HuH-7 (cell line): ENCODE measurements at regions not wholly inside any gene's neighbourhood (a gene's known extent, or its start where the extent isn't known, plus 50 kb on each side); places are given as distances from the start of the nearest gene placed in this dataset.
"Not testable (repeated sequence)": the region's sequence is repeated elsewhere in the genome, so short reads cannot be mapped to it uniquely, and the experiment has no call there.

Experiments used
- DNase-seq: peaks from one replicate; pipeline ENCODE4 v3.0.0; 2011; ENCODE audit warnings: low spot score

DNA sequence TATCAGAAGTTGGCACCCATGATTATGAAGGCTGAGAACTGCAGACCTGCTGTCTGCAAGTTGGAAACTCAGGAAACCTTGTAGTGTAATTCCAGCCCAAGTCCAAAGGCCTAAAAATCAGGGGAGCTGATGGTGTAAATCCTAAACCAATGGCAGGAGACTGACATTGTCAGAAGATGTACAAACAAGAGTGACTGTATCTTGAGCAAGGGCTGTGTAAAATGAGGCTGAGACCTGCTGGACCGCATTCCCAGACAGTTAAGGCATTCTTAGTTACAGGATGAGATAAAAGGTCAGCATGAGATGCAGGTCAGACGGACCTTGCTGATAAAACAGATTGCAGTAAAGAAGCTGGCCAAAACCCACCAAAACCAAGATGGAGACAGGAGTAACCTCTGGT lies 147.7 kb downstream of the COG6 start:
- no peak for DNase-seq

DNA sequence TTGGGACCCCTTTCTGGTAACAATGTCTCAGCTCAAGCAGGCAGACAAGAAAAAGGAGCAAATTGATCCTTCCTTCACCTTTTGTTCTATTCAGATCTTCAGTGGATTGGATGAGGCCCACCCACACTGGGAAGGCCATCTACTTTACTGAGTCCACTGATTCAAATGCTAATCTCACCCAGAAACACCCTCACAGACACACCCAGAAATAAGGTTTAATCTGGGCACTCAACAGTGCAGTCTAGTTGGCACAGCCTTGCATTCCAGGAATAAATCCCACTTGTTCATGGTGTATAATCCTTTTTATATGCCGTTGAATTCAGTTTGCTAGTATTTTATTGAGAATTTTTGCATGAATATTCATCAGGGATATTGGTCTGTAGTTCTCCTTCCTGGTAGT lies 148.4 kb downstream of the COG6 start:
- DNase-seq = no peak

DNA sequence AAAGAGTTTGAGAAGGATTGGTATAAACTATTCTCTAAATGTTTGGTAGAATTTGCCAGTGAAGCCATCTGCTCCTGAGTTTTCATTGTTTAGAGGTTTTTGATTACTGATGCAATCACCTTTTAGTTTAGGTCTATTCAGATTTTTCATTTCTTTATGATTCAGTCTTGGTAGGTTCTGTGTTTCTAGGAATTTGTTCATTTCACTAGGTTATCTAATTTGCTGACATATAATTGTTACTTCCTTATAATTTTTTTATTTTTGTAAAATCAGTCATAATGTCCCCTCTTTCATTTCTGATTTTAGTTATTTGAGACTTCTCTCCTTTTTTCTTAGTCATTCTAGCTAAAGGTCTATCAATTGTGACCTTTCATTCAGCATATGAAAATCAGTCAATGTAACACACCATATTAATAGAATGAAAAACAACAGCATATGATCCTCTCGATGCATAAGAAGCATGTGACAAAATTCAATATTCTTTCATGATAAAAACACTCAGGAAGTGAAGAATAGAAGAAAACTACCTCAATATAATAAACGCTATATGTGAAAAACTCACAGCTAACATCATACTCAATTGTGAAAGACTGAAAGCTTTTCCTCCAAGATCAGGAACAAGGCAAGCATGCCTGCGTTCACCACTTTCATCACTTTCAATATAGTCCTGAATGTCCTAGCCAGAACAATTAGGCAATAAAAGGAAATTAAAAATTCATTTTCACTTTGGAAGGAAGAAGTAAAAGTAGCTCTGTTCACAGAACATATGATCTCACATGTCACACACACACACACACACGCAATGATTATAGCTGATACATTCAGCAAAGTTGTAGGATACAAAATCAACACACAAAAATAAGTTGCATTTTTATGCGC lies 149.1 kb downstream of the COG6 start:
- no peak for DNase-seq

DNA sequence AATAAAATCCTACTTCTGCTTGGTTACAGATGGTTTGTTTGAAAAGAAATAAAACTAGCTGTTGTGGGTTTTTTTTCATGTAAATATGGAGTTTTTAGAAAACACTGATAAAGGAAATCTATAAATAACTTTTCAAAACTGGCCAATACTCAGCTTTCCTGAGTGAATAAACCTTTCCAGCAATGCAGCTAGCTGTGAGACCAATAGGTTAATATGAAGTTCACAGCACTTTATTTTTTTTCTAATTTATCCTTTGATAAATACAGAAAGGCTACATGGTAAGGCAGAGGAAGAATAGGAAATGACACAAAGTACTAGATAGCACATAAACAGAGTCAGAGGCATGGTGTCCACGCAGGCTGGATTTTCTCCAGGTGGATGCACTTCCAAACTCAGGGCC lies 154.0 kb downstream of the COG6 start:
- no peak for DNase-seq

DNA sequence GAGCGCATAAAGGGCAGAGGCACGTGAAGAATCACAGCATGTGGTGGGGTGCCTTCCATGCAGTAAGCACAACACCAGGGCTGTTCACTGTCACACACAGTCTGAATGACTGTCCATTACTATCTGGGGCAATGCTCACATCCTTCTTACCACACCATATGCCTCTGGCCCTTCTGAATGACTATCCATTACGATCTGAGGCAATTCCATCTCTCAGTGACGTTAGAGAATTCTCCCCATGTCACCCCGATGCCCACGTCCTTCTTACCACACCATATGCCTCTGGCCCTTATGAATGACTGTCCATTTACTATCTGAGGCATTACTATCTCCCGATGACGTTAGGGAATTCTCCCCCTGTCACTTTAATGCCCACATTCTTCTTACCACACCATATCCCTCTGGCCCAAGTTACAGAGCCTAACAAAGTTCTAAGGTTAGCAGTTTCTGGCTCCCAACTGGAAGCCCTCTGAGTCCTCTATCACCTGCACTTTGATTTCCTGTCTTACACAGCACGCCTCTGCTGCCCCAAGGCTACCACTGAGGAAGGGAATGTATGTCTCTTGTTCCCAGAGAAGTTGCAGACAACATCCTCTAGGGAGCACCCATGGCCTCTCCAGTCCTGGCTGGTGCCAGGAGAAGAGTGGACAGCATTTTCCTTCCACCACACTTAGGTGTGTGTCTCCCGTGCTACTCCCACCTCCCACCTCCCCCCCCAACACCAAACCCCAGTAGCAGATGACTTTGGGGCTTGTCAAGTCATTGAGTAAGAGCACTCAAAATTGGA lies 154.8 kb downstream of the COG6 start:
- no peak for DNase-seq

DNA sequence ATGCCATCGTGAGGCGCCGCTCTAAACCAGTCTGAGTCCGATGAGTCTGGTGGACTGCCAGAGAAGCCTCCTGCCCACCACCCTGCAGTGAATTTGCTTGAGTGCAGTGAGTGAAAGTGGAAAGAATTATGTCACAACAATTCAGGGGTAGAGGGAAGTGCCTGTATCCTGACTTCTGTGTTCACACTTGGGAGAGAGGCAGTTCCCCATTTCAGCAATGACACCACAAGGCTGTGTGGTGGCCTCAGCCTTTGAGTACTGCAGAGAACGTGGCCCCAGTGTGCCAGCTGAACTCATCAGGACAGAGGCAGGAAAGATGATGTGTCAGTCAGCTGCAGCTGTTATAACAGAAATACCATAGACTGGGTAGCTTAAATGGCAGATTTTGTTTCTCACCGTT lies 155.6 kb downstream of the COG6 start:
- DNase-seq = no peak

DNA sequence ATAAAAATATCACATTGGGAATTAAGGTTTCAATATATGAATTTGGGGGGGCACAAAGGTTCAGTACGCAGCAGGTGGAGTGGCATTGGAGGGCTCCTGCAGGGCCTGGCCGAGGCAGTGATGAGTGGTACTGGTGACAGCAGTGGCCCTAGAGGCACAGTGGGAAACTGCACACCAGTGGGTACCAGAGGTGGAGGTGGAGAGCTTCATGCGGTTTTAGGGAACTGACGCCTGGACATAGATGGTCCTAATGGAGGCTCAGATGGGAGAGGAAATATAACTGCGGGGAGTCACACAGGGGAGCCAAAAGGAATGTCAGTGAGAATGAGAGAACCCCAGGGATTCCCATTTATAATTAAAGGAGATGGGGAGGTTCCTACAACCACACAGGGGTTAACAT lies 156.2 kb downstream of the COG6 start:
- DNase-seq = peak; percentile 4

DNA sequence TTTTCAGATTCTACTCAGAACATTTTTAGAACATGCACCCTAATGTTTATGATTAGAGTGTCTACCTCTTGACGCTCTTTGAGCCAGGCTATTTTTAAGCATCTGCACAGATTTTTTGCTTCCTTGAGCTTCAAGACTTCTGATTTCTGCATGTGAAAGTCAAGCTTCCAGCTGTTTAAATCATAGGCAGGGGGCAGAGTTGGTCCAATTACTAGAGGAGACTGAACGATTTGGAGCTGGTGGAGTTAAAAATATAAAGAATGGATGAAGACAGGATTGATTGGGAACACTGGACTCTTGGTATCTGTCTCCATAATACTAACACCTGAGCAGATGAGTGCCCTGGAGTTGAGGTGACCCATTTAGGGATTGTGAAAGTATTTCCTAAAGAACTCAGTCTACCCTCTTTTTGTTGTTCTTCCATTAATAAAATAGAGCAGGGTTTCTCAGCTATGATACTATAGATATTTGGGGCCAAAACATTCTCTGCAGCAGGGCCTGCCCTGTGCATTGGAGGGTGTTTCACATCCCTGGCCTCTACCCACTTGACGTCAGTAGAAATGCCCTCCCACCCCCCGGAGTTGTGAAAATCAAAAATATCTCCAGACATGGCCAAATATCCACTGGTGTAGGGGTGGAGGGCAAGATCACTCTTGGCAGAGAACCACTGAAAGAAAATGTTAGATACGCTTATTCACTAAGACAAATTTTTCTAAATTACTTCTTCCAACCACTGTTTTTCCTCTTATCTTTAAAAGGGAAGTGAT lies 160.1 kb downstream of the COG6 start:
- DNase-seq = no peak

DNA sequence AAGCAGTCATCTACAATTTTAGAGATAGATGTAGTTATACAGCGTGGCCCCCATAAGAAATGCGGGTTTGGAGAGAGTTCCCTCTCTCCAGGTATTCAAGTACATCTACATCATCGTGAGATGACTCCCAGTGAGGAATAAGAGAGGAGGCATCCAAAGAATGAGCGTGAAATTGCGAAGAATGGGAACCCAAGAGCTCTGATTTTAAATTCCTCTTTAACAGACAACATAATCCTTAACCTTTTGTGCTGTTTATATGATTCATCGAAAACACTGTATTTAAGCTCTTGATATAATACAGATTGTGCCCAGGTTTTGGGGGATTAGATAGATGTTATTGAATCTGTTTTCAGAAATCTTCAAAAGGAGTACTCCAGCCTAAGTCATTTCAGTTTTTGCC lies 161.5 kb downstream of the COG6 start:
- no peak for DNase-seq

DNA sequence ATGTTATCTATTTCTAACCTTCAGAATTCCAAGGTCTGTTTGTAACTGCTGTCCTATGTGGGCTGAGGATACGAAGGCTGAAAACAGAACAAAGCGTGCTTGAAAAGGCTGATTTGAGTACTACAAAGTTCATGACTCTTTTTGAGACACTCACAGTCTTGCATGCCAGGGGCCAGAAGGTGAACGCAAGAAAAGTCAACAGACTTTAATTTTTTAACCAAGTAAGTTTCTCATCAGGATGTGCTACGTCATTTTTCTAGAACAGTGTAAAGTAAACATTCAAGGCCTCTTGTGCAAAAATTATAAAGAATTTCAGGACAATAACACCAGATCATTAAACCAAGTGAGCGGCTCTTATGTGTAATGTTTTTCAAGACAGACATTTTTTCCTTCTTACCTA lies 163.5 kb downstream of the COG6 start:
- DNase-seq = no peak

DNA sequence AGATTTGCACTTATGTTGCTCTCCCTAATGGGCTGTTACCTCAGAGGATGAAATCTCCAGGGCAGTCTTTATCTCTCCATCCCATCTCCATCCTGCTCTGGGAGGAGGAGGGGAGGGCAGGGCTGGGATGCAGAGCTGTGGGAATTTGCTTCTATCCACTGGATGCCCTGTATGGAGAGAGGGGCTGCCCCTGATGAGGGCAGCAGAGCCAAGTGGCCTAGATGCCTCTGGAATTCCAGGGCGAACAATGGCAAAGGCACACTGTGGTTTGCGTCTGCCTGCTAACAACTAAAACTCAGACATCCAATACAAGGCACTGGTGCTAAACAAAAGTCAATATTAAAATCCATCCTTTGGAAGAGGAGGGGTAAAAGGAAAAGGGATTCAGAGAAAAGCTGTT lies 165.1 kb downstream of the COG6 start:
- no peak for DNase-seq

DNA sequence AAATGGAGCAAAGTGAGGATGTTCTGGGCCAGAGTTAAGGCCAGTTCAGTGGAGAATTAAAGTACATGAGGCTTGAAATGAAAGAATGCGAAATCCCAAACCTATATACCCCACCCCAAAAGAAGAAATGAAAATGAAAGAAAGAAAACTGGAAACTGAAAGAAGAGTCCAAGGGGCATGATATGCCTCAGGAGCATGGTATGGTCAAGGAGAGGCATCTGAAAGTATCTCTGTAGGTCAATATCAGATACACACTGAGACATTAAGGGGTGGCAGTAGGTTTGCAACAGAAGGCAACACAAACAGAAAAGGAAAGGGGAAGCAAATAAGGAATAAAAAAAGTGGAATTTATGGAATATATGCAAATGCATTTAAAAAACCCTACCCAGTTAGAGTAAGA lies 166.5 kb downstream of the COG6 start:
- DNase-seq = no peak

DNA sequence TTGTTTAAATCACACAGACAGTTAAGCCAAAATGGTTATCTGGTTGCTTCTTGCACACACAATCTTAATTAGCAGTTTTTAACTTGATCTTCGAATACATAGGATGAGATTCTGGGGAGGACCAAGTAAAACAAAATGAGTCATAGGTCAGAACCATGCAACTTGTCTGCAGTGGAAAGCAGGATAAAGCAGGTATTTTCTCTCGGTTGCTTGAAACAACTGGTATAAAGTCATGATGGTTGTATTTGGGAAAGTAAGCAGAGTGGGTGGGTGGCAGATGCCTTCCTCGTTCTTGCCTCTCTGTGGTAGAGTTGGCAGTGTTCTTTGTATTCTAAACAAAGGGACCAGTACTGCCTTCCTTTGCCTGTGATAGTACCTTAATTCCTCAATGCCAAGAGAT lies 167.0 kb downstream of the COG6 start:
- no peak for DNase-seq

DNA sequence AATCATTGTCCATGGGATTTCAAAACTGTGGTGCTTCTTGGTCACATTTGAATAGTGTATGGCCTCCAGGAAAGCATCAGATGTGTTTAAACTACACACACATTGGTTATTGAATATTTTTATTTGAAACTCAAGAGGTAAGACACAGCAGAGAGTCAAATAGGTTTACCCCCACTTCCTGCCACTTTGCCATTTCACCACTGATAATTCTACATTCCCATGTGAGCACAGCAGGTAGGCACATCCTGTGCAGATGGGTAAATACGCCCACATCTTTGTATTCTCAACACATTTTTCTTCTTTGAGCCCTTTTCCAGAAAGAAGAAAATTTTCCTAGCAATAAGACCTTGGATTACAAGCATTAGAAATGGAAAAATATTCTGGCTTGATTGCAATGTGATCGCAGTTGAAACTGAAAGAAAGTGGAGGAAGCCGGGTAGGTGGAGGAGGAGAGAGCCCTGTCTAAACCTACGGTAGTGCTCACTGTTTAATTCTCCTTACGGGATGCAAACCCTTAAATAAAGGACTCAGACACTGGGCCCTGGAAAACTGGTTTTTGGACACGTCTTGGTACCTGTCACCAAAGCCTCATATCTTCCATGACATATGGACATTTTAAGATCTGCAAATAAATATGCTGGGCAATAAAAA lies 167.7 kb downstream of the COG6 start:
- DNase-seq = no peak

DNA sequence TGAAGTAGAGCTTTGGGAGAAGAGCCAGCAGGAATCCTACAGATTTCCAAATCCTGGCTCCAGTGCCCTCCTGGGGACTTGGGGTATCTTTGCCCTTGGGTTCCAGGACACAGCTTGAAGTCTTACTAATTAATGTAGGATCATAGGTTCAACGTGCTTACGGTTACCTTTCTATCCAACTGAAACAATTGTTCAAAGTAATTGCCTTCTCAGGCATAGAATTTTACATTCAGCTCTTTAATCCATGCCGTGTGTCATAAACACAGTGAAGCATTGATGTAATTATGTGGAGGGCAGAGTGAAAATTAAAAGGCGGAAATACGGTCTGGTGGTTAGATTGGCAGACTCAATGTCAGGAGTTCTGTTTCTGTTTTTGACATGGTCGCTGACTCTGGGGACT lies 170.4 kb downstream of the COG6 start:
- DNase-seq = no peak

DNA sequence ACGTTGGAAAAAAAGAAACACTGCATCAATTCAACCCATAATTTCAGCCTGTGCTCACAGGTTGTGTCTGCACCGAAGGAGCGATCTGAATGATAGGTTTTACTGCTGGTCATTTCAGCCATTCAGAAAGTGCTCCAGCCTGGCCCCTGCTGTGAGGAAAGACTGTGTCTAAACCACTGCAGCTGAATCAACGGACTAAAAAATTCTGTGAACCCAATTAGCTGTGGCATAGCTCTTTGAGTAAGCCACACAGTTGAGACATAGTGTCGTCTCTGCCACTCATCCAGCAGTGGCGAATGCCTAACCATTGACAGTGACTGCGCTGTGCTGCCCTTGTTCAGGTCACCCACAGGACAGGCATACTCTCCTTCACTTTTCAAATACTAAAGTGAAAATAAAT lies 179.8 kb downstream of the COG6 start:
- no peak for DNase-seq

DNA sequence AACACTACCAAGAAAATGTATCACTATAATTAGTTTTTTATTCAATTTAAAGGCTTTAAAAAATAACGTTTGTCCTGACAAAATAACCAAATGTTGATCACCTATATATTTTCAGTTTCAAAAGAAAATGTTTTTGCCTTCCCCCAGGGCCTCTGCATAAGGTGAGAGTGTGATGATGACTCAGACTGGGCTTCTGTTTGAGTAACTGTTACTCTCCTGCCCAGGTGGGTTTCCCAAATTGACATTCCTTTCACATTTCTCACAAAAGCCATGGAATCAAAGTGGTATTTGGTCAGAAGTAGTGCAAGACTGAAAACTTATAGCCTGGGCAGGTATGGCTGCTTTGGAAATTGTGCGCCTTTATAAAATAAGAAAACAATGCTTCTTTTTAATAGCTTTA lies 180.6 kb downstream of the COG6 start:
- DNase-seq = no peak

DNA sequence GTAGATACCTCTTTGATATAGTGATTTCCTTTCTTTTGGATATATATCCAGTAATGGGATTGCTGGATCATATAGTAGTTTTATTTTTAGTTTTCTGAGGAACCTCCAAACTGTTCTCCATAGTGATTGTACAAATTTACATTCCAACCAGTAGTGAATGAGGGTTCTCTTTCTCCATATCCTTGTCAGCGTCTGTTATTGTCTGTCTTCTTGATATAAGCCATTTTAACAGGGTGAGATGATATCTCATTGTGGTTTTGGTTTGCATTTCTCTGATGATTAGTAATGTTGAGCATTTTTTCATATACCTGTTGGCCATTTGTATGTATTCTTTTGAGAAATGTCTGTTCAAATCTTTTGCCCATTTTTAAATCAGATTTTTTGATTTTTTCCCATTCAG lies 182.4 kb downstream of the COG6 start:
- not testable (repeated sequence) for DNase-seq

DNA sequence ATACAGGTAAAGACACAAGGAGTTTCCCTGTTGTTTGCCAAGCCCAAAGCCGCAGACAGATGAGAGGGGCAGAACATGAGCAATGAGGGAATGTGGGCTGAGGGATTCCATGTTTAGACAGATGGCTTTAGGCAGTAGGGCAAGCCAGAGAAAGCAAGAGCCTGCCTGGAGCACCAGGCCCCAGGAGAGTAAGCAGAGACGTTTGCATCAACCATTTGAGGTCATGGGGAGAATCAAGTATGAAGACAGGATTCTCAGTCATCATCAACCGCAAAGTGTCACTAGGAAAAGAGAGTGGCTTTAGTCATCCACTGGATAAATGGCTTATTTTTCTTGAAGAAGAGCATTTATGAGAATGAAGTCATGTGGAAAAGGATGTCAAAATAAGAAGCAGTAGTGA lies 184.7 kb downstream of the COG6 start:
- no peak for DNase-seq

DNA sequence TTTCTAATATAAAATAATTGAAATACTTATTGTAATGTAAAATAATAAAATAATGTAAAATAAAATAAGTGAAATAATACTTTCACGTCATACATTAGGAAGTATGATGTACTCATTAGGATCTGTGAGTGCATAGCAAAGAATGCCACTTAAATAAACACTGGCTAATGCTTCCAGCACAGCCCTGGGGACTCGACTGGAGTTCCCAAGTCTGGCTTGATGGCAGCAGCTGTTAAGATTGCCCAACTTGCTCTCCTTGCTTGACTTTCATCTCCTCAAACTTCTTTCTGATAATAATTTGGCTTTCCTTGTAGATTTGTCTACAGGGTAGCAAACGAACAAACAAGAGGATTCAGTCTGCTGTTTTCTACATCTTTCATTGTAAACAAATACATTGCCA lies 191.9 kb downstream of the COG6 start:
- no peak for DNase-seq

DNA sequence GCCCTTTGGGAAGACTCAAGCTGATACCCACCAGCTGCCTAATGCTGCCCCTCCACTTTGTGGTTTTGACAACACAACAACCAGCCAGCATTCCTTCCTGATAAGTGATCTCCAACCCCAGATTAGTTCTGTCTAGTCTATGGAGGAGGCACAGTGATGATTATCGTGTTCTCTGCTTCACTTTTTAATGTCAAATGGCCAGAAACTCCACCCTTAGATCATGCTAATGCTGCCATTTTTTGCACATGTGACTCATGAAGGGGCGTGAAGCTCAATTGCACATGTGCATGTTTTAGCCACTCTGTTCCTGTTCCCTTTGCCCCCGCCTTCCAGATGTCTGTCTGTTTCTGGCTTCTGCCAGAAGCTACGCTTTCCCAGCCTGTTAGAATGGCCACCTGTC lies 199.8 kb downstream of the COG6 start:
- DNase-seq = no peak

DNA sequence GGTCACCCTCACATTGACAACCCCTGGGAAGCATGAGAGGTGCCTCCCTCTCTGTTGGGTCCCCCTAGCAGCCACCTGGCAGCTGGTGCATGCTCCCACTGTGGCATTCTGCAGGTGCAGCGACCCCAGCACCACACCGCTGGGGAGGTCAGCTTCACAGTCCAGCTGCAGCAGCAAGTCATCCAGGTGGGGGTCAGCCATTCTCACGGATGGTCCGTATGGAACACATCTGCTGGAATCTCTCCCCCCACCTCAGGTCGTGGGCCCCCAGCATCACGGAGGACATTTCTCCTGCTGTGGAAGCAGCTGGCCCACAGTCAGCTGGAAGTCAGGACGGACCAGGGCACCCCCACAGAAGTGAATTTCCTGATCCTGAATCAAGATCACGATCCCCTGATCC lies 201.3 kb downstream of the COG6 start:
- no peak for DNase-seq
